Liver (tissue), 3 donors: ENCODE measurements at regions not wholly inside any gene's neighbourhood (a gene's known extent, or its start where the extent isn't known, plus 50 kb on each side); places are given as distances from the start of the nearest gene placed in this dataset.

Experiments used
- CTCF ChIP-seq: fragments of 150-350 bp; IDR thresholded peaks from 2 replicates; pipeline ENCODE4 v1.5.1; 2017; ENCODE audit warnings: improper control_type of control experiment, low read depth, low read length; ENCODE audit not compliant: missing input control
- FOXA1 ChIP-seq: IDR thresholded peaks from 2 replicates; pipeline ENCODE4 v1.6.1; 2016; ENCODE audit warnings: antibody characterized with exemption
- JUND ChIP-seq, 2 donors: IDR thresholded peaks; 2 replicates each; pipeline ENCODE4 v1.6.1; 2016; ENCODE audit warnings: antibody characterized with exemption in 2 of 2
- YY1 ChIP-seq: IDR thresholded peaks from 2 replicates; pipeline ENCODE4 v1.6.1; 2016; ENCODE audit warnings: antibody characterized with exemption, mild to moderate bottlenecking
- donor health status: healthy.
- donor health status: healthy.

GRCh38 chr9:84460695-84461094 is 120.1 kb upstream of the SLC28A3 start:
- no peak for TF ChIP-seq CTCF
- no peak for TF ChIP-seq YY1
- TF ChIP-seq FOXA1 = no peak
- no peak for TF ChIP-seq JUND (IDR thresholded peaks at IDR 0.05)
